SK-N-SH treated with all-trans-retinoic acid at 6 μM for 48 hours (cell line): ENCODE measurements at regions not wholly inside any gene's neighbourhood (a gene's known extent, or its start where the extent isn't known, plus 50 kb on each side); places are given as distances from the start of the nearest gene placed in this dataset.

Source experiments
- ATAC-seq: fragments of 200-7000 bp; cut with Tn5 transposase; 3 replicates; pipeline ENCODE4 v1.9.1; 2020; ENCODE audit warnings: mild to moderate bottlenecking, moderate library complexity
- ARNTL ChIP-seq: fragments of 450-650 bp; formaldehyde crosslinking; IDR thresholded peaks from 2 replicates; pipeline ENCODE4 v1.5.0; 2020; ENCODE audit warnings: low read depth, mild to moderate bottlenecking, moderate library complexity, borderline replicate concordance
- BACH2 ChIP-seq: fragments of 250-450 bp; sonication (Bioruptor Pico); IDR thresholded peaks from 2 replicates; pipeline ENCODE4 v1.9.0; 2021; ENCODE audit warnings: mild to moderate bottlenecking, borderline replicate concordance
- CSDC2 ChIP-seq: fragments of 250-450 bp; sonication (Bioruptor Pico); IDR thresholded peaks from 2 replicates; pipeline ENCODE4 v1.5.0; 2020; ENCODE audit warnings: mild to moderate bottlenecking, moderate library complexity
- ESRRG ChIP-seq: fragments of 250-450 bp; sonication (Bioruptor Pico); IDR thresholded peaks from 2 replicates; pipeline ENCODE4 v1.6.1; 2021; ENCODE audit warnings: mild to moderate bottlenecking
- GLIS3 ChIP-seq: fragments of 250-450 bp; sonication (Bioruptor Pico); IDR thresholded peaks from 2 replicates; pipeline ENCODE4 v1.5.0; 2020; ENCODE audit warnings: mild to moderate bottlenecking, moderate library complexity
- ISL1 ChIP-seq: fragments of 250-450 bp; sonication (Bioruptor Pico); IDR thresholded peaks from 2 replicates; pipeline ENCODE4 v2.1.2; 2022; ENCODE audit warnings: mild to moderate bottlenecking, moderate library complexity
- OSR1 ChIP-seq: fragments of 250-450 bp; sonication (Bioruptor Pico); IDR thresholded peaks from 2 replicates; pipeline ENCODE4 v1.8.0; 2022; ENCODE audit warnings: moderate library complexity, mild to moderate bottlenecking, inconsistent platforms
- PPARA ChIP-seq: fragments of 250-450 bp; sonication (Bioruptor Pico); IDR thresholded peaks from 2 replicates; pipeline ENCODE4 v1.5.0; 2020; ENCODE audit warnings: mild to moderate bottlenecking, borderline replicate concordance
- RARB ChIP-seq: fragments of 250-450 bp; sonication (Bioruptor Pico); IDR thresholded peaks from 2 replicates; pipeline ENCODE4 v1.8.0; 2021; ENCODE audit warnings: mild to moderate bottlenecking, moderate library complexity
- SNAI2 ChIP-seq: fragments of 250-450 bp; sonication (Bioruptor Pico); IDR thresholded peaks from 2 replicates; pipeline ENCODE4 v1.5.0; 2020; ENCODE audit warnings: mild to moderate bottlenecking, moderate library complexity
- TCF4 ChIP-seq: fragments of 250-450 bp; sonication (Bioruptor Pico); IDR thresholded peaks from 2 replicates; pipeline ENCODE4 v1.8.0; 2021; ENCODE audit warnings: mild to moderate bottlenecking, moderate library complexity, borderline replicate concordance
- TOX ChIP-seq: fragments of 250-450 bp; sonication (Bioruptor Pico); IDR thresholded peaks from 2 replicates; pipeline ENCODE4 v1.8.0; 2021; ENCODE audit warnings: mild to moderate bottlenecking, moderate library complexity, borderline replicate concordance
- ZC3H10 ChIP-seq: fragments of 250-450 bp; sonication (Bioruptor Pico); IDR thresholded peaks from 2 replicates; pipeline ENCODE4 v1.5.1; 2021; ENCODE audit warnings: mild to moderate bottlenecking, moderate library complexity
- ZFP3 ChIP-seq: fragments of 250-450 bp; sonication (Bioruptor Pico); IDR thresholded peaks from 2 replicates; pipeline ENCODE4 v1.5.0; 2020; ENCODE audit warnings: mild to moderate bottlenecking, moderate library complexity
- ZFP30 ChIP-seq: fragments of 450-650 bp; formaldehyde crosslinking; IDR thresholded peaks from 2 replicates; pipeline ENCODE4 v1.5.0; 2022; ENCODE audit warnings: mild to moderate bottlenecking, moderate library complexity
- ZNF565 ChIP-seq: fragments of 450-650 bp; formaldehyde crosslinking; conservative IDR thresholded peaks from 2 replicates; pipeline ENCODE4 v1.5.0; 2020; ENCODE audit warnings: low read depth, mild to moderate bottlenecking, moderate library complexity
- ZNF70 ChIP-seq: fragments of 450-650 bp; formaldehyde crosslinking; IDR thresholded peaks from 2 replicates; pipeline ENCODE4 v1.5.0; 2020; ENCODE audit warnings: mild to moderate bottlenecking, moderate library complexity
- ZNF8 ChIP-seq: fragments of 450-650 bp; formaldehyde crosslinking; IDR thresholded peaks from 2 replicates; pipeline ENCODE4 v1.5.0; 2020; ENCODE audit warnings: mild to moderate bottlenecking, moderate library complexity
- TF ChIP-seq, protein P1 (sequence below): fragments of 250-450 bp; sonication (Bioruptor Pico); IDR thresholded peaks from 2 replicates; pipeline ENCODE4 v1.8.0; 2020; ENCODE audit warnings: mild to moderate bottlenecking, moderate library complexity, borderline replicate concordance
- TF ChIP-seq, protein P2 (sequence below): fragments of 250-450 bp; sonication (Bioruptor Pico); IDR thresholded peaks from 2 replicates; pipeline ENCODE4 v1.8.0; 2021; ENCODE audit warnings: low read depth, mild to moderate bottlenecking, moderate library complexity, borderline replicate concordance
- TF ChIP-seq, protein P3 (sequence below): fragments of 250-450 bp; sonication (Bioruptor Pico); IDR thresholded peaks from 2 replicates; pipeline ENCODE4 v1.5.1; 2020; ENCODE audit warnings: low read depth, mild to moderate bottlenecking, moderate library complexity
- TF ChIP-seq, protein P4 (sequence below): fragments of 250-450 bp; sonication (Bioruptor Pico); IDR thresholded peaks from 2 replicates; pipeline ENCODE4 v1.5.1; 2021; ENCODE audit warnings: mild to moderate bottlenecking, moderate library complexity
- TF ChIP-seq, protein P5 (sequence below): fragments of 250-450 bp; sonication (Bioruptor Pico); IDR thresholded peaks from 2 replicates; pipeline ENCODE4 v1.5.0; 2020; ENCODE audit warnings: mild to moderate bottlenecking, moderate library complexity

DNA sequence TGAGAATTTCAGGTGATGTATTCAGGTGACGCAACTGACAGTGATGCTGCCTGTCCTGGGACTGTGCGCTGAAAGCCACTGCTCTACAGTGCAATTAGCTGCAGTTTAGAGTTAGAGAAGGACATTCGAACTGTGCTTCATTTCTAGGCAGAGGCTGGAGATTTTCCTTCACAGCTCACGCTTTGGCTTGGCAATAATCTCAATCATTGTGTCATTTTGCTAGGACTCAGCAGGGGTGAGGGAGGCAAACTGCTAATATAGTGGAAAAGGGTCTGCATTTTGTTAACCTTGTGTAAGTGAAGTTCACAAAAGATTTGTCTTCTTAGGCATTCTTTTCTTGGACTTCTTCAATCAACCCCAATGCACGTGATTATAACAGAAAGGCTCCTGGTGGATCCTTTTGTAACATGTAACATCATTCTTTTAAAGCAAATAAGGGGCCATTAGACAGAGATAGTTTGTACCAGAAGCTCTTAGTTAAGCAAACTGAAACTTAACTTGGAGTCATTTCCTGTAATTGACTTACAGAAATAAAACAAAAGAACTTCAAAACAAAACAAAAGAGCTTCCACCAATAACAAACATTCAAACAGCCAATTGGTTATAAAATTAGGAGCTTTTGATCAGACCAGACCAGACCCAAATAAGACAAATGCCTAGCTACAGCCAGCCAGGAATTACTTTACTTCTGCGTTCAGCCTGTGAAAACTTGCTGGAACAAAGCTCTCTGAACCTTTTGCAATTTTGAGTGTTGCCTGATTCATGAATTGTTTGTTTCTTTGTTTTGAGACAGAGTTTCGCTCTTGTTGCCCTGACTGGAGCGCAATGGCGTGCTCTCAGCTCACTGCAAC is 1376.3 kb upstream of the CELF4 start:
- TF ChIP-seq BACH2 = no peak
- no peak for TF ChIP-seq ZNF8 (CRISPR knock-in tag)
- TF ChIP-seq ZNF565 (CRISPR knock-in tag) = no peak
- no peak for TF ChIP-seq ZC3H10 (CRISPR knock-in tag)
- TF ChIP-seq, protein P1, sequence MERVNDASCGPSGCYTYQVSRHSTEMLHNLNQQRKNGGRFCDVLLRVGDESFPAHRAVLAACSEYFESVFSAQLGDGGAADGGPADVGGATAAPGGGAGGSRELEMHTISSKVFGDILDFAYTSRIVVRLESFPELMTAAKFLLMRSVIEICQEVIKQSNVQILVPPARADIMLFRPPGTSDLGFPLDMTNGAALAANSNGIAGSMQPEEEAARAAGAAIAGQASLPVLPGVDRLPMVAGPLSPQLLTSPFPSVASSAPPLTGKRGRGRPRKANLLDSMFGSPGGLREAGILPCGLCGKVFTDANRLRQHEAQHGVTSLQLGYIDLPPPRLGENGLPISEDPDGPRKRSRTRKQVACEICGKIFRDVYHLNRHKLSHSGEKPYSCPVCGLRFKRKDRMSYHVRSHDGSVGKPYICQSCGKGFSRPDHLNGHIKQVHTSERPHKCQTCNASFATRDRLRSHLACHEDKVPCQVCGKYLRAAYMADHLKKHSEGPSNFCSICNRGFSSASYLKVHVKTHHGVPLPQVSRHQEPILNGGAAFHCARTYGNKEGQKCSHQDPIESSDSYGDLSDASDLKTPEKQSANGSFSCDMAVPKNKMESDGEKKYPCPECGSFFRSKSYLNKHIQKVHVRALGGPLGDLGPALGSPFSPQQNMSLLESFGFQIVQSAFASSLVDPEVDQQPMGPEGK (CRISPR knock-in tag) = no peak
- TF ChIP-seq ZFP30 (CRISPR knock-in tag) = no peak
- TF ChIP-seq RARB (CRISPR knock-in tag) = no peak
- no peak for TF ChIP-seq GLIS3
- TF ChIP-seq ISL1 = no peak
- TF ChIP-seq TCF4 (CRISPR knock-in tag) = no peak
- no peak for TF ChIP-seq ESRRG (CRISPR knock-in tag)
- no peak for TF ChIP-seq CSDC2 (CRISPR knock-in tag)
- TF ChIP-seq PPARA (CRISPR knock-in tag) = no peak
- no peak for TF ChIP-seq SNAI2
- TF ChIP-seq ZNF70 (CRISPR knock-in tag) = no peak
- TF ChIP-seq, protein P2, sequence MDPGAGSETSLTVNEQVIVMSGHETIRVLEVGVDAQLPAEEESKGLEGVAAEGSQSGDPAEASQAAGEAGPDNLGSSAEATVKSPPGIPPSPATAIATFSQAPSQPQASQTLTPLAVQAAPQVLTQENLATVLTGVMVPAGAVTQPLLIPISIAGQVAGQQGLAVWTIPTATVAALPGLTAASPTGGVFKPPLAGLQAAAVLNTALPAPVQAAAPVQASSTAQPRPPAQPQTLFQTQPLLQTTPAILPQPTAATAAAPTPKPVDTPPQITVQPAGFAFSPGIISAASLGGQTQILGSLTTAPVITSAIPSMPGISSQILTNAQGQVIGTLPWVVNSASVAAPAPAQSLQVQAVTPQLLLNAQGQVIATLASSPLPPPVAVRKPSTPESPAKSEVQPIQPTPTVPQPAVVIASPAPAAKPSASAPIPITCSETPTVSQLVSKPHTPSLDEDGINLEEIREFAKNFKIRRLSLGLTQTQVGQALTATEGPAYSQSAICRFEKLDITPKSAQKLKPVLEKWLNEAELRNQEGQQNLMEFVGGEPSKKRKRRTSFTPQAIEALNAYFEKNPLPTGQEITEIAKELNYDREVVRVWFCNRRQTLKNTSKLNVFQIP (CRISPR knock-in tag) = no peak
- TF ChIP-seq, protein P3, sequence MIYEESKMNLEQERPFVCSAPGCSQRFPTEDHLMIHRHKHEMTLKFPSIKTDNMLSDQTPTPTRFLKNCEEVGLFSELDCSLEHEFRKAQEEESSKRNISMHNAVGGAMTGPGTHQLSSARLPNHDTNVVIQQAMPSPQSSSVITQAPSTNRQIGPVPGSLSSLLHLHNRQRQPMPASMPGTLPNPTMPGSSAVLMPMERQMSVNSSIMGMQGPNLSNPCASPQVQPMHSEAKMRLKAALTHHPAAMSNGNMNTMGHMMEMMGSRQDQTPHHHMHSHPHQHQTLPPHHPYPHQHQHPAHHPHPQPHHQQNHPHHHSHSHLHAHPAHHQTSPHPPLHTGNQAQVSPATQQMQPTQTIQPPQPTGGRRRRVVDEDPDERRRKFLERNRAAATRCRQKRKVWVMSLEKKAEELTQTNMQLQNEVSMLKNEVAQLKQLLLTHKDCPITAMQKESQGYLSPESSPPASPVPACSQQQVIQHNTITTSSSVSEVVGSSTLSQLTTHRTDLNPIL (CRISPR knock-in tag) = no peak
- TF ChIP-seq TOX (CRISPR knock-in tag) = no peak
- TF ChIP-seq, protein P4, sequence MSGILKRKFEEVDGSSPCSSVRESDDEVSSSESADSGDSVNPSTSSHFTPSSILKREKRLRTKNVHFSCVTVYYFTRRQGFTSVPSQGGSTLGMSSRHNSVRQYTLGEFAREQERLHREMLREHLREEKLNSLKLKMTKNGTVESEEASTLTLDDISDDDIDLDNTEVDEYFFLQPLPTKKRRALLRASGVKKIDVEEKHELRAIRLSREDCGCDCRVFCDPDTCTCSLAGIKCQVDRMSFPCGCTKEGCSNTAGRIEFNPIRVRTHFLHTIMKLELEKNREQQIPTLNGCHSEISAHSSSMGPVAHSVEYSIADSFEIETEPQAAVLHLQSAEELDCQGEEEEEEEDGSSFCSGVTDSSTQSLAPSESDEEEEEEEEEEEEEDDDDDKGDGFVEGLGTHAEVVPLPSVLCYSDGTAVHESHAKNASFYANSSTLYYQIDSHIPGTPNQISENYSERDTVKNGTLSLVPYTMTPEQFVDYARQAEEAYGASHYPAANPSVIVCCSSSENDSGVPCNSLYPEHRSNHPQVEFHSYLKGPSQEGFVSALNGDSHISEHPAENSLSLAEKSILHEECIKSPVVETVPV (CRISPR knock-in tag) = no peak
- no peak for TF ChIP-seq ARNTL
- TF ChIP-seq, all 23 proteins: peak for 0
- no peak for ATAC-seq

DNA sequence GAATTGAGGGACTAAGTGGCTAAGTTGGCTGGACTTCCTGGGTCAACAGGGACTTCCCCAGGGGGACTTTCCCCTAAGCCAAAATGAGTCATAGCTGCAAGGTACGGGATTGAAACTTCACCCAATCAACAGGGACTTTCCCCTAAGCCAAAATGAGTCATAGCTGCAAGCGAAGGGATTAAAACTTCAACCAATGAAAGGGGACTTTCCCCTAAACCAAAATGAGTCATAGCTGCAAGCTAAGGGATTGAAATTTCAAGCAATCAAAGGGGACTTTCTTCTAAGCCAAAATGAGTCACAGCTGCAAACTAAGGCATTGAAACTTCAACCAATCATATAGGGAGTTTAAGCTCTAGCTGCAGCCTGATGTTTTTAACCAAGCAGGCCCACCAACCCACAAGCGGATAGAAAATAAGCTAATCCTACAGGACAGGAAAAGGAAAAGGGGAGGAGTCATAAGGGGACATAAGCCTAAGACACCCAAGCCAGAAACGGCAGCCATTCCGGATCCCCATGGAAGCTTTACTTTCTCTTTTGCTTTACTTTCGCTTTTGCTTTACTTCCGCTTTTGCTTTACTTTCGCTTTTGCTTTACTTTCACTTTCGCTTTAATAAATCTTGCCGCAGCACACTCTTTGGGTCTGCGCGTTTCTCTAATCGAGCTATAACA is 1375.4 kb upstream of the CELF4 start:
- no peak for TF ChIP-seq OSR1 (CRISPR knock-in tag)
- no peak for TF ChIP-seq ZFP3 (CRISPR knock-in tag)
- no peak for TF ChIP-seq BACH2
- no peak for ATAC-seq

DNA sequence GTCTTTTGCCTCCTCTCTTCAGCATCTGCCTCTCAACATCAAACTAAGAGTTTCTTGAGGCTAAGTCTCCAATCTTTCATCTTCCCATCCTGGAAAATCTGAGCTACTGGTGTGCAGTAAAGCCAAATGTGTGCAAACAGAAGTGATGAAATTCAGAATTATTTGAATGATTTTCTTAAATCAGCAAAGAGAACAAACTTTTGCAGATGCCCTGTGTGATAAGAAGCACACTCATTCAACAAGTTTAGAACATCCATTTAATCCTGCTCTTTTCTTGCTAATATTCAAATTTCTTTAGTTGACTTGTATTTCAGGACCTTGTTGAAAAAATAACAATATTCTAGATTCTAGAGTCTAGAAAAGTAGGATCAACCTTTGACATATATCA is 1374.9 kb upstream of the CELF4 start:
- no peak for TF ChIP-seq TCF4 (CRISPR knock-in tag)
- no peak for TF ChIP-seq CSDC2 (CRISPR knock-in tag)
- no peak for TF ChIP-seq PPARA (CRISPR knock-in tag)
- no peak for TF ChIP-seq ESRRG (CRISPR knock-in tag)
- no peak for TF ChIP-seq BACH2
- TF ChIP-seq, protein P4 (CRISPR knock-in tag) = no peak
- no peak for TF ChIP-seq OSR1 (CRISPR knock-in tag)
- TF ChIP-seq, protein P5, sequence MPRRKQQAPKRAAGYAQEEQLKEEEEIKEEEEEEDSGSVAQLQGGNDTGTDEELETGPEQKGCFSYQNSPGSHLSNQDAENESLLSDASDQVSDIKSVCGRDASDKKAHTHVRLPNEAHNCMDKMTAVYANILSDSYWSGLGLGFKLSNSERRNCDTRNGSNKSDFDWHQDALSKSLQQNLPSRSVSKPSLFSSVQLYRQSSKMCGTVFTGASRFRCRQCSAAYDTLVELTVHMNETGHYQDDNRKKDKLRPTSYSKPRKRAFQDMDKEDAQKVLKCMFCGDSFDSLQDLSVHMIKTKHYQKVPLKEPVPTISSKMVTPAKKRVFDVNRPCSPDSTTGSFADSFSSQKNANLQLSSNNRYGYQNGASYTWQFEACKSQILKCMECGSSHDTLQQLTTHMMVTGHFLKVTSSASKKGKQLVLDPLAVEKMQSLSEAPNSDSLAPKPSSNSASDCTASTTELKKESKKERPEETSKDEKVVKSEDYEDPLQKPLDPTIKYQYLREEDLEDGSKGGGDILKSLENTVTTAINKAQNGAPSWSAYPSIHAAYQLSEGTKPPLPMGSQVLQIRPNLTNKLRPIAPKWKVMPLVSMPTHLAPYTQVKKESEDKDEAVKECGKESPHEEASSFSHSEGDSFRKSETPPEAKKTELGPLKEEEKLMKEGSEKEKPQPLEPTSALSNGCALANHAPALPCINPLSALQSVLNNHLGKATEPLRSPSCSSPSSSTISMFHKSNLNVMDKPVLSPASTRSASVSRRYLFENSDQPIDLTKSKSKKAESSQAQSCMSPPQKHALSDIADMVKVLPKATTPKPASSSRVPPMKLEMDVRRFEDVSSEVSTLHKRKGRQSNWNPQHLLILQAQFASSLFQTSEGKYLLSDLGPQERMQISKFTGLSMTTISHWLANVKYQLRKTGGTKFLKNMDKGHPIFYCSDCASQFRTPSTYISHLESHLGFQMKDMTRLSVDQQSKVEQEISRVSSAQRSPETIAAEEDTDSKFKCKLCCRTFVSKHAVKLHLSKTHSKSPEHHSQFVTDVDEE (CRISPR knock-in tag) = no peak
- no peak for TF ChIP-seq ZNF565 (CRISPR knock-in tag)
- TF ChIP-seq, protein P1 (CRISPR knock-in tag) = no peak
- no peak for ATAC-seq
